Superior temporal gyrus (tissue), 1 donor: ENCODE measurements at regions not wholly inside any gene's neighbourhood (a gene's known extent, or its start where the extent isn't known, plus 50 kb on each side); places are given as distances from the start of the nearest gene placed in this dataset.

ENCODE experiments used
- DNase-seq: peaks from one replicate; pipeline ENCODE4 v3.0.0-alpha.2; 2016; ENCODE audit errors: extremely low spot score

- no peak for DNase-seq
Observed at GRCh38 chr2:193580176-193580950, 1385.6 kb upstream of the TMEFF2 start.

- DNase-seq, result no peak
Observed at GRCh38 chr2:193566886-193567285, 1372.2 kb upstream of the TMEFF2 start.

- no peak for DNase-seq
Observed at GRCh38 chr2:193566276-193566675, 1371.5 kb upstream of the TMEFF2 start.

- no peak for DNase-seq
Observed at GRCh38 chr2:193562031-193562430, 1367.3 kb upstream of the TMEFF2 start.

GRCh38 chr2:193561054-193561453 lies 1366.3 kb upstream of the TMEFF2 start:
- DNase-seq, result no peak

GRCh38 chr2:193556766-193557470 lies 1362.2 kb upstream of the TMEFF2 start:
- no peak for DNase-seq

- no peak for DNase-seq
Observed at GRCh38 chr2:193549661-193550060, 1354.9 kb upstream of the TMEFF2 start.

GRCh38 chr2:193542762-193543161 lies 1348.0 kb upstream of the TMEFF2 start:
- DNase-seq, result no peak

- no peak for DNase-seq
Observed at GRCh38 chr2:193539188-193539587, 1344.5 kb upstream of the TMEFF2 start.

- no peak for DNase-seq
Observed at GRCh38 chr2:193538061-193538460, 1343.3 kb upstream of the TMEFF2 start.

GRCh38 chr2:193537531-193537930 lies 1342.8 kb upstream of the TMEFF2 start:
- no peak for DNase-seq

GRCh38 chr2:193528458-193528857 lies 1333.7 kb upstream of the TMEFF2 start:
- DNase-seq, result no peak

- DNase-seq, result no peak
Observed at GRCh38 chr2:193527146-193527545, 1332.4 kb upstream of the TMEFF2 start.

GRCh38 chr2:193523662-193524061 lies 1328.9 kb upstream of the TMEFF2 start:
- DNase-seq, result no peak

GRCh38 chr2:193521523-193521922 lies 1326.8 kb upstream of the TMEFF2 start:
- DNase-seq, result no peak

GRCh38 chr2:193520709-193521458 lies 1326.2 kb upstream of the TMEFF2 start:
- DNase-seq, result no peak

- DNase-seq, result no peak
Observed at GRCh38 chr2:193518041-193518817, 1323.5 kb upstream of the TMEFF2 start.

GRCh38 chr2:193517615-193518014 lies 1322.9 kb upstream of the TMEFF2 start:
- no peak for DNase-seq

- DNase-seq, result no peak
Observed at GRCh38 chr2:193506035-193506434, 1311.3 kb upstream of the TMEFF2 start.

- no peak for DNase-seq
Observed at GRCh38 chr2:193505620-193506019, 1310.9 kb upstream of the TMEFF2 start.

- DNase-seq, result no peak
Observed at GRCh38 chr2:193502363-193503035, 1307.8 kb upstream of the TMEFF2 start.
